LoVo (cell line): ENCODE measurements at regions not wholly inside any gene's neighbourhood (a gene's known extent, or its start where the extent isn't known, plus 50 kb on each side); places are given as distances from the start of the nearest gene placed in this dataset.
"Not testable (repeated sequence)": the region's sequence is repeated elsewhere in the genome, so short reads cannot be mapped to it uniquely, and the experiment has no call there.

Experiments
- DNase-seq: peaks from one replicate; pipeline ENCODE4 v3.0.0-alpha.2; 2016; ENCODE audit warnings: low spot score

DNA sequence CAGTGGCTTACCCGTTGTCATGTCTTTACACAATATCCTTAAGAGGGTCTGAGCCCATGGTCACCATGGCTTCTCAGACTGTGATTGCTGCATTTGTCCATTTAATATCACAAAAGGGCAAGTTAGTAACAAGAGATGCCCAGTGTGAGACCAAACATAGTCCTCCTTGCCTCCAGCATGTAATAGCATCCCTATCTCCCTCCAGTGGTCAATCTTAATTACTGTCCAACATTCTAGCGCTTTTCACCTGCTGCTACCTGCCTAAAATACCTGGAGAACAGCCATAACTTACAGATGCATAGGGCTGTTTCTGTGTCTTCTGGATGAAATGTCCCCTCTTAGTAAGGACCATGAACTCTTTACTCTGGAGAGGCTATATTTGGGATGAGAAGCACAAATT is 267.2 kb upstream of the DAB2 start:
- DNase-seq, result no peak

DNA sequence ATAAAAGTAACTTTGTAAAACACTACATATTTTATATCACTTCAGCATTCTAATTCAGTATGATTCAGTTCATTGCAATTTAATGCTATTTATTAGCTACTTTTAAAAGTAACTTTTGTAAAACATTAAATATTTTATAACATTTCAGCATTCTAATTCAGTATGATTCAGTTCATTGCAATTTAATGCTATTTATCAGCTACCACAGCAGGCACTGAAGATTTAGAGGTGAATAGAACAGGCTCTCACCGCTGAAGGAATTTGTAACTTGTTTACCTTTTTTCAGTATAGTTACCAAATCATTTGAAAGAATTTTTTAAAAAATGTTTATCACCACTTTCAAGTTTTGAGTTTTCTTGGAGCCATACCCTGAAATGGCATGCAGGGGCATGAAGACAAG is 266.4 kb upstream of the DAB2 start:
- no peak for DNase-seq

DNA sequence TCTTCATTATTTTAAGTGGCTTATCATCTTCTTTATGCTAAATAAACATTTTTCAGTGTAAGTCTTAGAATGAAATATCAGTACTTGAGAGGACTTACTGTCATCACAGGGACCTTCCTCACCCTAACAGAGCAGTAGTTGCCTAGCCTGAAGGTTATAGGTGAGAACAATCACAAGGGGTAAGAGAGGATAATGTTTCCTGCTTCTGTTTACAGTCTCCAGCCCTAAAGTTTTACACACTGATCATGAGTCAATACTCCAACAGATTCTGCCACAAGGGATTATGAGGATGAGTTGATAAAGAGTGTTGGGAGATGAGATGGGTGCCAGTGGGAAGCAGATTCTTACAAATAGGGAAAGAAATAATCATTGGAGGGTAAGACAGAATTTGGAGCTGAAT is 265.1 kb upstream of the DAB2 start:
- no peak for DNase-seq

DNA sequence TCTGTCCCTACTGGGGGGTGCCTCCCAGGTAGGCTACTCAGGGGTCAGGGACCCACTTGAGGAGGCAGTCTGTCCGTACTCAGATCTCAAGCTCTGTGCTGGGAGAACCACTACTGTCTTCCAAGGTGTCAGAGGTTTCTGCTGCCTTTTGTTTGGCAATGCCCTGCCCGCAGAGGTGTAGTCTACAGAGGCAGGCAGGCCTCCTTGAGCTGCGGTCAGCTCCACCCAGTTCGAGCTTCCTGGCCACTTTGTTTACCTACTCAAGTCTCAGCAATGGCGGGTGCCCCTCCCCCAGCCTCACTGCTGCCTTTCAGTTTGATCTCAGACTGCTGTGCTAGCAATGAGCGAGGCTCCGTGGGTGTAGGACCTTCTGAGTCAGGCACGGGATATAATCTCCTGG is 263.1 kb upstream of the DAB2 start:
- not testable (repeated sequence) for DNase-seq

DNA sequence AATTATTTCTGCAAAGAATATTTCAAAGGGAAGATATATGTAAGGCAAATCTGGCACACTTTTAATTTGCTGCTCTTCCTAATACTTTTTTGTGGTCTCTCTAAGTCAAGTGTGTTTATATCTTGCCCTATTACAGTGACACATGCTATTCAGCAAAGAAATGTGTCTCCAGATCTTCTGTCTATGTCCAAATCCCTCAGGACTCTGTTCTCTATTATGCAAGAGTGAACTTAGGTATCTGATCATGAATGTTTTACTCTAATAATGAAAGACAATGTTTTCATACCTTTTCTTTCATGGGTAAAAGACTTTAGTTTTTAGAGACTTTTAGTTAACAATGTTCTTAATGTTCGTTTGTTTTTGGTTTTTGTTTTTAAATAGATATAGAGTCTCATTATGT is 255.4 kb upstream of the DAB2 start:
- DNase-seq, result no peak

DNA sequence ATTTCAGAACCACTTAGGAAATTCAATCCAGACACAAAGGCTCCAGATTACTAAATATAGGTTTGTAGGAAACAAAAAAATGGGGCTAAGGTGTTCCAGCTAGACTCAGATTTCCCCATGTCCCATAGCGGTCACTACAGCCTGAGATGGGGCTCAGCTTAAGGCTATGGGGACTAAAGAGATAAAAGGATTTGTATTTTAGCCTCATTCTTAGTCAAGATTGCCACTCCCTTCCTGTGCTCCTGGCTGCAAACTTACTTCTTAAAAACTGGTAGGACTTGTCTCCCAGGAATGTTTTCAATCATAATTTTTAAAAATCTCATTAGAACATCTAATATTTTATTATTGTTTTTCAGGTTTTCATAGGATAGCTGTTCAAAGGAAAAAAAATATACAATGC is 253.8 kb upstream of the DAB2 start:
- no peak for DNase-seq

DNA sequence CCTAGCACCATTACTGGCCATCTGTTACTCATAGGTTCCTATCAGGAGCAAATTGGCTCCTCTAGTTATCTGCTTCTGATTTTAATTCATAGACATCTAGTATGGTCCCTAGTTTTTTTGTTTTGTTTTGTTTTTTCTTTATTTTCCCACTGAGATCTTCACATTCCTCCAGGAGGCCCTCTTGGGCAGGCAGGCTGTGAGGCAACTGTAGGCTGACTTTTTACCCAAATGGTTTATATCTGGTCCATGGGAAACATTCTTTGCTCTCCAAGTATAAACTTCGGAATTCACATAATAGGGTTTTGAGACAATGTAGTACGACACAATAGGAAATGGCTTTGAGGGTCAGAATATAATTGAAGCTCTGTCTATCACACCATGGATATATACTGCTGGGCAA is 250.9 kb upstream of the DAB2 start:
- no peak for DNase-seq

DNA sequence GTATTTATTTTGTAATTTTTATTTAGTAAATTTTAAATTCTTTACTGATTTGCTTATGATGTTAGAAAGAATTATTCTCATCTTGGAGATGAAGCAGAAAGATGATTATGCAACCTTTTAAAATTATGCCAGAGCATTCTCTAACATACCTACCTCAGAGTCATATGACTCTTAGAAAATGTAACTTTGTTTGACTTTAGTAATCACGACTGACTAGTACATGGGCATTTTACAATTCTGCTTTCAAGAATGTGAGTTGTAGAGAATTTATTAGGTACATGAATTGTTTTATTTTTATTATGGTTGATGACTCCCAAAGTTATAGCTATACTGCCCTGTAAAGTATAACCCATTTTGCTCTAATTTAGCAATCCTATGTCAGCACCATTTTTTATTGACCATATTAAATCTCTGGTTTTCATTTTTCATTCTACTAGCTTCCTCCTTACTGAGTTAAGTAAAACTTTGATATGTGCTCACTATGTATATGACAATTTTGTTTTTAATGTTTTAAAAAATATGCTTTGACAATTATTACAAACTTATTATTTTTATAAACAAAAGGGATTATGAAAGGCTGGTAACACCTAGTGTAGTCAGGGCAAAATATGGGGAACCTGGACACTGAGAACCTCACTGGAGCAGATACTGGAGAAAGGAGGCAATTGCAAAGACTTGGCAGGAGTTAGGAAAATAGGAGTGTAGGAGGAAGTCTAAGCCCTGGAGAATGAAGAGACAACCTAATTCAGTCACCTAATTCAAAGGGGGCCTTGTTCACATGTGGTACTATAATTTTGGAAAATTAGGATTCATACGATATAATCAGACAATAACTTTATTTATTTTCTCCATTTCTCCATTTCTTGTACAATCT is 249.7 kb upstream of the DAB2 start:
- no peak for DNase-seq

DNA sequence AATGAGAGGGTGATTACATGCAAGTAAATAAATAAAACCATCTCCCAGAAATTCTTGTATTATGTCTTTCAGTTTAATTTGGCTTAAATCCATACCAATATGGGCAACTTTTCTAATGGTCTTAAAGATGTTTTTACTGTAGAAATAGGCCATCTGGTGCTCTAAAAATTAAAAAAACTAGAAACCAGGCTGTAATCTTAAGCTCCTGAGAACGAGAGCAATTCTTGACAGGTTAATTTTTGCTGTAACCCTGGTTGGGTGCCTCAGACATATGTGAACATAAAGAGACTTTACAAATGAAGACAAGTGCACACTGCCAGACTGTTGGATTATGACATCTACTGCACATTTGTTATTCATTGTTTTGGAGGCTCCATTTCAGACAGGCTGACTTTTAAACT is 246.8 kb upstream of the DAB2 start:
- no peak for DNase-seq

DNA sequence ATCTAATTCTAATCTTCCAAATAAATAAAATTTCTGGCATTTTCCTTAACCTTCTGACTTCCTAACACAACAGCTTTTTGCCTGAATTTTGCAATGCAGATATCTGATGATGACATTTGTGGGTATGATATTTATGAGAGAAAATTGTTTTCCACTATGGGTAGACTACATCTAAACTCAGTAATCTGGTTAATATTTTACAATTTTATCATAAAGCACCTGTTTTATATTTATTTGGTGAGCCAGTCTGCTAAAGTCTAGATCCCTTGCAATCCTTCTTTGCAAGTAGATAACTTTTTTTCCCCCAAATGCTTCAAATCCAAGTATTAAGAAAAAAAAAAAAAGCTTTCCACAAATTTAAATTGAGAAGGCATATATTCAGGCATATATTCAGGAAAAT is 246.2 kb upstream of the DAB2 start:
- DNase-seq, result no peak

DNA sequence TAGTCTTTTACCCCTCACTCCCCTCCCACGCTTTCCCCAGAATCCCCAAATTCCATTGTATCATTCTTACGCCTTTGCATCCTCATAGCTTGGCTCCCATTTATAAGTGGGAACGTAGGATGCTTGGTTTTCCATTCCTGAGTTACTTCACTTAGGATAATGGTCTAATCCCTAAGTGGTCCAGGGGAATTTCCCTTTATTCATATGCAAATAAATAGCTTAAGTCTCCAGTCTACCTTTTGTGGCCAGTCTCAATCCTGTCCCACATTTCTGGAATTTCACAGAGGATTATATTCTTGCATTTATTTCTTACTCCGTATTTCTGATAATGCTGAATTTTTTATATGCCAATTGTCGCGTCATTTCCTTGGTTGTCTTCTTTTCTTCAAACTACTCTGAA is 245.6 kb upstream of the DAB2 start:
- DNase-seq, result no peak

DNA sequence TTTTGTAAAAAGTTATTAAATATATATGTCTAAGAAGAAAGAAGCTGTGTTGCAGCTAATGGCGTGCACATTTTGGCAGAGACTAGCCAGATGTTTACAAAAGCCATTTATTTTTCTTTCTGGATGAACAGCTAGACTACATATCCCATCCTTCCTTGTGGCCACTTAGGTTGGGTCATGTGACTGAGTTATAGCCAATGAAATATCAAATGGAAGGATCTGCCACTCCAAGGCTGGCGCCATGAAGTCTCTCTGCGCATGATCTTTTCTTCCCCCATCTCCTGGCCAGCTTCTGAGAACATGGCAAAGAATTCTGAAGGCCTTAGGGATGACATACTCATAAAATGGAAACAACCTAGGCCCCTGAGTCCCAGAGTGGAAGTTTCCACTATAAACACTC is 244.2 kb upstream of the DAB2 start:
- DNase-seq, result no peak

DNA sequence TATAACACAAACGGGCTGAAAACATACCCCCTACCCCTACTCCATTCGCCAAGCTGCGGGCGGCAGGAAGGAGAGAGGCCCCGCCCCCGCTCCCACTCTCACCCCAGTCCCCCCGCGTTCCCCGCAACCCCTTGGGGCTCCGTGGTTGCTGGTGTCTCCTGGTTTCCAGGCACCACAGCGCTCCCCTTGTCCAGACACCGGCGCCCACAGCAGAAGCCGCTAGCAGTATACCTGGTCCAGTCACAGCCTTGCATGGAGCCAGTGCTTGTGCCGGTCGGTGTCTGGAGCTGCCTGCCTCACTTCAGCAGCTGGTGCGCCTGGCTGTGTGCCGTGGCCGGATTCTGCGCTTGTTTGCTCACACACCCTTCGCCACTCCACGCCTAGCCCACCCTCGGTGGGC is 240.5 kb upstream of the DAB2 start:
- no peak for DNase-seq

DNA sequence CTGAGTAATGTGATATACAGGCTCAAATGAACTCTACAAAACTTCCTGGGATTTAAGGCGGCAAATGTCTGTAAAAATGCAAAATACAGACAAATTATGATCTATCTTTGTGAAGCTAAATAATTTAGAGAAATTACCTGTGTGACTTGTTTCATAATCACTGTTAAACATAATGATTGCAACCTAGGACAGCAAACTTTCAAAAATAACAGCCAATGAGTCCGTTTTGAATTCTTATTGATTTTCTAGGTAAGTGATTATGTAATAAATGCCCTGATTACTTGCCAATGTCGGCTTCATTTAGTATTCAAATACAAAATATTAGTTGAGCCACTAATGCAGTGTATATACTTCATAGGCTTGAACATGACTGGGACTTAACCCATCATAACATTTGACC is 238.2 kb upstream of the DAB2 start:
- DNase-seq, result no peak

DNA sequence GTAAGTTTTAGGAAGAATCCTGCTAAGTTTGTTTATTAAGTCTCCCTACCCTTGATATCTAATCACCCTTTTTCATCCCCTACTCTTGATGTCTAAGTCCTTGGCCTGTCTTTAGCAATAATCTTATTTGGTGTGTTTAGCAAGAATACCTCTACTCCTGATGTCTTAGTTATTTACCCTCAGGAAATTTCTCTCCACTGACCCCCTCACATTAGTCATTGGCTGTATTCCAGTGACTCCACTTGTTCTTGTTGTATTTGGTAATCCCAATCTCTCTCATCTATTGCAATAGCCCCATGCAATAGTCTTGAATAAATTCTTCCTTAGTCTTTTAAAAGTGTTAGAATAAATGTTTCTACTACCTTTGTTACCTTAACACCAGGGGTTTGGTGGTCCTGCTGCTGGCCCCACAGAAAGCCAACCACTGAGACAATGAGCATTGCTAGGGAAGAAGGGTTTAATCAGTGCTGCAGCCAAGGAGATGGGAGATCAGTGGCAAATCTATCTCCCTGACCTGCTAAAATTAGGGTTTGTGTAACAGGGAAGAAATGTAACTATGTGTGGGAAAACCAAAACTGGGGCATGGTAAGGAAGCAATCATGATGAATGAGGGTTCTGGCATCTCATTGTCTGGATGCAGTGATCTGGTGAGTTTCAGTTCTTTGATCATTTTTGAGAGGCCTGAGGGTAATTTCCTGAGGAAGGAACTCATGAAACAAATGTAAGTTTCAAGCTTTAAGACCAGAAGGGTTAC is 236.4 kb upstream of the DAB2 start:
- no peak for DNase-seq

DNA sequence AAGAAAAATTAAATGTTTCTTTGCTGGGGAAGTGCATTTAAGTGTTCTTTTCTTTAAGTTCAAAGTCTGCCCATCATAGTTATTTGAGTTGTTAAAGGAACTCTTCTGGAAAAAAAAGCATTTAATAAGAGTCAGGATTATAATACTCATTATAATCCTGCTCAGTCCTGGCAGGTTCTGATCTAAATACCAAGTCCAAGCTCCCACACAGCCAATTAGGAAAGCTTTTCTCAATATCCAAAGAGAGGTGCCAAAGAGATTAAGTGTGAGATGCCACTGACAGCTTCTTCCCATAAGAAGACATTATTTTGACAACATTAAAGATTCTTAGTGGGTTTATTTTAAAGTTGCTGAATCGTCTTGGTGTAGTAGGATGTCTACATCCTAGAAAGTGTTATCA is 235.2 kb upstream of the DAB2 start:
- no peak for DNase-seq

DNA sequence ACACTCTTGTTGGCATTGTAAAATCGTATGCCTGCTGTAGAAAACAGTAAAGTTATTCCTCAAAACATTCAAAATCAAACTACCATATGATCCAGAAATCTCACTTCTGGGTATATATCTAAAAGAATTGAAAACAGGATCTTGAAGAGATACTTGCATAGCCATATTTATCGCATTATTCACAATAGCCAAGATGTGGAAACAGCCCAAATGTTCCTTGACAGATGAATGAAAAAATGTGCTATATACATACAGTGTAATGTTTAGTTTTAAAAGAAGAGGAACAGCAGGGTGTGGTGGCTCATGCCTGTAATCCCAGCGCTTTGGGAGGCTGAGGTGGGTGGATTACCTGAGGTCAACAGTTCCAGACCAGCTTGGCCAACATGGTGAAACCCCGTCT is 234.1 kb upstream of the DAB2 start:
- DNase-seq, result no peak

DNA sequence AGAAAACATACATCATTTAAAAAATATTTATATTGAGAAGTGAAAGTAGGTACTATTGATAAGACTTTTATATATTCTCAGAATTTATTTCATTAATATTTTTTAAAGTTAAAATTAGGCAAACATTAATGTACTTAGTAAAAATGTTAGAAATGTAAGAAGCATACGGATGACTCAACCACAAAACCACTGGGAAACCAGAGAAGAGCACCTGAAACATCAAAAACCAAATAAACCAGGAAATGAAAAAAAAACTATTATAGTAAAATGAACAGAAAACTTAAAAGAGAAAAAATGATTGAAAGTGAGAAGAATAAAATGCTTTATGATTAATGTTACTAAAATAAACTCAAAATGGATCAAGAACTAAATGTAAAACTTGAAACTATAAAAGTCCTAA is 233.2 kb upstream of the DAB2 start:
- no peak for DNase-seq

DNA sequence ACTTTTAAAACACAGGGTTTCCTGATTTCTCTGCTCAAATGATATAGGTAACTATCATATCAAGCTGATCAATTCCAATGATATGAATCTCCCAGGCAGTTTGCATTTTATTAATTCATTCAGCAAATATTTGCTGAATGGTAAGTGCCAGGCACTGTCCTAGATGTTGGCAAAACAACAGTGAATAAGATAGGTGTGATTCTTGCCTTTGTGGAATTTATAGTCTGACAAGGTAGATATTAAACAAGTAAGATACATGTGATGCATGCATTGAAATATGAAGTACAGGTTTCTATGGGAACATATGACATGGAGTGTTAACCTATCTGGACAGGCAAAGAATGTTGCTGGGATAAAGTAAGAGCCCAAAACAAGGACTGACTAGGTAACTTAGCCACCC is 231.8 kb upstream of the DAB2 start:
- no peak for DNase-seq

DNA sequence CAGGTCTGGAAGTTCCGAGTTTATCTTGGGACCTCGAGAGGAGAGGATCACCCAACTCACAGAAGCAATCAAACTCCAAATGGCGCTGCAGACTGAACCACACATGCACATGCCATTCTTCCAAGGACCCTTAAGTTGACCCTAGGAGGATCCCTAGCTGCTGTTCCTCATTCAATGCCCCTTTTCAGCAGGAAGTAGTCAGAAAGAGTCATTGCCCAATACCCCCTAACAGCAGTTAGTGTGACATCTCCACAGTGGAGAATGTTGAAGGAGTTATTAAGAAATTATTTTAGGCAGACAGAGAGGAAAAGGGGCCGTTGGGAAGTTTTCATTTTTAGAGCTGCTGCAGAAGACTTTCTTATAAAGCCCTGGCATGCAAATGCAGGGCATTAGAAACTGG is 229.9 kb upstream of the DAB2 start:
- DNase-seq, result no peak

DNA sequence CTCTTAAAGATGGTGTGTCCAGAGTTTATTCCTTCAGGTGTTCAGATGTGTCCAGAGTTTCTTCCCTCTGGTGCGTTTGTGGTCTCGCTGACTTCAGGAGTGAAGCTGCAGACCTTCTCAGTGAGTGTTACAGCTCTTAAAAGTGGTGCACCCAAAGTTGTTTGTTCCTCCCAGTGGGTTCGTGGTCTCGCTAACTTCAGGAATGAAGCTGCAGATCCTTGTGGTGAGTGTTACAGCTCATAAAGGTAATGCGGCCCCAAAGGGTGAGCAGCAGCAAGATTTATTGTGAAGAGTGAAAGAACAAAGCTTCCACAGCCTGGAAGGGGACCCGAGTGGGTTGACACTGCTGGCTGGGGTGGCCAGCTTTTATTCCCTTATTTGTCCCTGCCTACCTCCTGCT is 227.7 kb upstream of the DAB2 start:
- not testable (repeated sequence) for DNase-seq

DNA sequence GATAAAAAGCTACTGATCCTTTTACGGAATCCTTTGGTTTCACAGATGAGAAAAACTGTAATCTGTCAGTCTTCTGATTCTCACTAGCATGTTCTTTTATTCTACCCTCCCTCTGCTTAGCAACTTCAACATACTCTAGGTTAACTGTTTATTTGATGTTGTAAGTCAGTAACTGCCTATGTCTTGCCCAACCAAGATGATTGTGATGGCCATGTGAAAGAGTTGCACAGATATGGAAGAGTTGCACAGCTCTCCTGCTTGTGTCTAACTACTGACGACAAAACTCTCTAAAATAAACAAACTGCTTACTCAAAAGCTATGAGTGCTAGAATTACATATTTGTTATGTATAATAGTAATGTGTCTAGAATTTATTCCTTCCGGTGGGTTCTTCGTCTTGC is 227.3 kb upstream of the DAB2 start:
- DNase-seq, result no peak

DNA sequence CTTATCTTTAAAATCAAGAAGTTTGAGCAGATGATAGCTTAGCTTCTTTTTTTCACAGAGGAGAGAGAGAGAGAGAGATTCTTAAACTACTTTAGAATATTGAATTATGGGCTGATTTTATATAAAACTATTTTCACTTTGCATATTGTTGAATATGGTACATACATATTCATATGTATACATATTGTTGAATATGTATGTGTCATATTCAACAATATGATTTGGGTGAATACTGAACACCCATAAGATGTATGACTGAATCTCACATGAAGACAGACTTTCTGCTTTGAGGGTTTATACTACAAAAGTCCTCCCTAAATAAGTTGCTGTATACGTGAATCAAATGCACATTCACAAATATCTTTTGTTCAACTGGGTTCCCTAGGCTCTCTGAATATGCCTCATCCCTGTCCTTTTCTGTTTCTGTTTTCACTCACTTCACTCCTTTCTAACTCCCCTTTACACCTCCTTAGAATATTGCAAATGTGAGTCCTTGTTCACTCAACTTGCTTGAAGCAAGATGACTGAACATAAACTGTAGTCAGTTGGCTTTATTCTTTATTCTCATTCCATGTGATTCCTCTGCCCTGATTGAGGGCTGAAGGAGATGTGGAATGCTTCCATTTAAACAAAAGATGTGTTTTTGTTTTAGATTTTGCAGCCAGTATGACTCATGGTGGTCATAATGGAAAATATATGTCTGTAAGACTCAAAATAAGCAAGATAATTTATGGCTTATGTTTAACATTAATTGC is 225.4 kb upstream of the DAB2 start:
- DNase-seq, result no peak
